ENCODE measurements at regions not wholly inside any gene's neighbourhood (a gene's known extent, or its start where the extent isn't known, plus 50 kb on each side); places are given as distances from the start of the nearest gene placed in this dataset.

GRCh38 chr9:106076711-106077110 is 382.4 kb downstream of the TMEM38B start:
- TF ChIP-seq ZFX (IDR thresholded peaks at IDR 0.05; ENCODE audit: borderline replicate concordance): no peak
- TF ChIP-seq CTCF (IDR thresholded peaks at IDR 0.05): no peak

GRCh38 chr9:106077731-106078130 is 383.4 kb downstream of the TMEM38B start:
- no peak overlapping the region for H3K27ac ChIP-seq
- TF ChIP-seq ZFX (IDR thresholded peaks at IDR 0.05; ENCODE audit: borderline replicate concordance) (no peak), CTCF (IDR thresholded peaks at IDR 0.05) (no peak)

More at GRCh38 chr9:106076711-106077110, 382.4 kb downstream of the TMEM38B start:
- no peak overlapping the region for H3K27ac ChIP-seq

- H3K27ac ChIP-seq: no peak overlapping the region
- no peak for TF ChIP-seq ZFX (IDR thresholded peaks at IDR 0.05; ENCODE audit: borderline replicate concordance)
- no peak for TF ChIP-seq CTCF (IDR thresholded peaks at IDR 0.05)
Observed at GRCh38 chr9:106082621-106083020, 388.3 kb downstream of the TMEM38B start.

- TF ChIP-seq ZFX (IDR thresholded peaks at IDR 0.05; ENCODE audit: borderline replicate concordance): no peak
- no peak for TF ChIP-seq CTCF (IDR thresholded peaks at IDR 0.05)
- H3K27ac ChIP-seq: no peak overlapping the region
Observed at GRCh38 chr9:106084702-106085101, 390.4 kb downstream of the TMEM38B start.

- no peak overlapping the region for H3K27ac ChIP-seq
- TF ChIP-seq ZFX (IDR thresholded peaks at IDR 0.05; ENCODE audit: borderline replicate concordance): no peak
- TF ChIP-seq CTCF (IDR thresholded peaks at IDR 0.05): no peak
Observed at GRCh38 chr9:106085479-106085878, 391.1 kb downstream of the TMEM38B start.

- TF ChIP-seq ZFX (IDR thresholded peaks at IDR 0.05; ENCODE audit: borderline replicate concordance) (no peak), CTCF (IDR thresholded peaks at IDR 0.05) (no peak; the same call in 1 of the 2 replicates)
- no peak overlapping the region for H3K27ac ChIP-seq
Observed at GRCh38 chr9:106092083-106092482, 397.7 kb downstream of the TMEM38B start.

- no peak for TF ChIP-seq ZFX (IDR thresholded peaks at IDR 0.05; ENCODE audit: borderline replicate concordance)
- no peak for TF ChIP-seq CTCF (IDR thresholded peaks at IDR 0.05)
Observed at GRCh38 chr9:106102821-106103220, 408.5 kb downstream of the TMEM38B start.

More at GRCh38 chr9:106102821-106103220, 408.5 kb downstream of the TMEM38B start:
- H3K27ac ChIP-seq: no peak overlapping the region

All from 22Rv1 (cell line).